Heart left ventricle (tissue), 16 donors: ENCODE measurements at regions not wholly inside any gene's neighbourhood (a gene's known extent, or its start where the extent isn't known, plus 50 kb on each side); places are given as distances from the start of the nearest gene placed in this dataset.

Experiments used
- ATAC-seq, 4 donors: fragments of 200-7000 bp; cut with Tn5 transposase; one replicate each; pipeline ENCODE4 v1.9.1; 2020 to 2022; ENCODE audit warnings: moderate library complexity in 4 of 4, mild to moderate bottlenecking in 3 of 4, moderate number of reproducible peaks in 1 of 4
- DNase-seq, 5 donors: peaks; one replicate each; pipeline ENCODE4 v3.0.0-alpha.2; 2020
- H3K27ac ChIP-seq, 12 donors: fragments of 200-600 bp; sonication (generic) in 4 of 12; one replicate each; pipeline versions ENCODE4 v1.5.0 to v1.8.0; 2016 to 2022; ENCODE audit warnings: mild to moderate bottlenecking in 2 of 12
- H3K27me3 ChIP-seq, 9 donors: fragments of 200-600 bp; sonication (generic) in 2 of 9; one replicate each; pipeline versions ENCODE4 v1.5.1 to v1.8.0; 2016 to 2022; ENCODE audit warnings: mild to moderate bottlenecking in 3 of 9
- H3K36me3 ChIP-seq, 9 donors: fragments of 200-600 bp; sonication (generic) in 2 of 9; one replicate each; pipeline versions ENCODE4 v1.5.0 to v1.8.0; 2018 to 2022; ENCODE audit warnings: mild to moderate bottlenecking in 2 of 9
- H3K4me1 ChIP-seq, 12 donors: fragments of 200-600 bp; sonication (generic) in 4 of 12; one replicate each; pipeline versions ENCODE4 v1.5.0 to v1.8.0; 2016 to 2022; ENCODE audit warnings: mild to moderate bottlenecking in 3 of 12
- H3K4me3 ChIP-seq, 12 donors: fragments of 200-600 bp; sonication (generic) in 4 of 12; one replicate each; pipeline versions ENCODE4 v1.5.0 to v1.8.0; 2017 to 2022; ENCODE audit warnings: mild to moderate bottlenecking in 9 of 12, moderate library complexity in 4 of 12
- H3K9me3 ChIP-seq, 12 donors: fragments of 200-600 bp; sonication (generic) in 4 of 12; one replicate each; pipeline versions ENCODE4 v1.5.0 to v1.8.0; 2016 to 2022; ENCODE audit warnings: mild to moderate bottlenecking in 1 of 12
- POLR2A ChIP-seq, 2 donors: fragments of 450-650 bp; IDR thresholded peaks; one replicate each; pipeline ENCODE4 v1.6.1; 2017; ENCODE audit warnings: antibody characterized with exemption in 2 of 2, mild to moderate bottlenecking in 2 of 2, moderate library complexity in 2 of 2
- WGBS, 4 donors: extraction: QIAGEN DNeasy Blood & Tissue Kit in 2 of 4; methylation state at CpG; one replicate each; pipeline versions ENCODE4 v1.1.5 to v1.1.7; 2013 to 2018; 5-methylcytosine and 5-hydroxymethylcytosine counted together
- intact Hi-C, 10 donors: fragments of 100-400 bp; cut with DNase I; formaldehyde crosslinking; loops; one replicate each; pipeline versions ENCODE4 v1.11.1 to v1.14.2; 2022
- TF ChIP-seq, protein P1 (sequence below), 12 donors: fragments of 200-600 bp; sonication (generic) in 4 of 12; IDR thresholded peaks; one replicate each; pipeline versions ENCODE4 v1.5.0 to v1.8.0; 2018 to 2022; ENCODE audit warnings: antibody characterized with exemption in 12 of 12, mild to moderate bottlenecking in 5 of 12
- donor health status: ischemic (EF 13 %, LVEDD 7.1; RV severe dilation, severe dysfunction).
- donor health status: healthy with polysubstance abuse.
- donor health status: DM: no; HTN: yes; CAD: no.
- donor health status: DM: no; HTN: no; CAD: no.
- donor health status: ischemic (EF 25% LVEDD 6.9; RV normal size, moderate dysfunction).
- donor health status: ischemic (EF 25% LVEDD 5.7; RV mildly dilated, moderate dysfunction).
- donor health status: healthy.
- donor health status: DM: yes; HTN: yes; CAD: no.
- donor health status: ischemic (EF 35%, LVEDD 5.7; RV mildly dilated, moderate dysfunction).
- donor health status: nonischemic (EF 11% LVEDD 7.7; RV severe dilation, severe dysfunction).
- donor health status: DM: yes; HTN: yes; CAD: no.
- donor health status: PGD.
- donor health status: ischemic (EF 29% LVEDD 5.4; RV normal size, mild dysfunction).
- donor health status: nonischemic (EF 23%, LVEDD 6.1; RV moderate dilation, normal function).

DNA sequence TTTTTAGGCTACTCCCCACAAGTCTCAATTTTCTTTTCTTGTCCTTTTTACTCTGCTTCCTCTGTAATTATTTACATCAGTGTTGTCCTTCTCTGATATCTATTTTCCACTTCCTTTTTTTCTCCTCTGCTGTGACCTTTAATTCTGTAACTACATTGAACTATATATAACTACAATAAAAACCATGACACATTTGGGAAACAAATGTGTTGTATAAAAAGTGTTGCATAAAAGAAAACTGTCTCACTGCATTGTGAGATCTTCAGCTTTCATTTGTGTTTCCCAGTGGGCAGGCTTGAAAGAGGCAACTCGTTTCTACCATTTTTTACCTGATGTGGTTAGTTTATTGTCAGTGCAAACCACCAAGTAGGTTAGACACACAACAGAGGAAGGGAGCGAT, 483.9 kb upstream of the NRP1 start:
- no peak overlapping the region for H3K27ac ChIP-seq
- TF ChIP-seq, protein P1, sequence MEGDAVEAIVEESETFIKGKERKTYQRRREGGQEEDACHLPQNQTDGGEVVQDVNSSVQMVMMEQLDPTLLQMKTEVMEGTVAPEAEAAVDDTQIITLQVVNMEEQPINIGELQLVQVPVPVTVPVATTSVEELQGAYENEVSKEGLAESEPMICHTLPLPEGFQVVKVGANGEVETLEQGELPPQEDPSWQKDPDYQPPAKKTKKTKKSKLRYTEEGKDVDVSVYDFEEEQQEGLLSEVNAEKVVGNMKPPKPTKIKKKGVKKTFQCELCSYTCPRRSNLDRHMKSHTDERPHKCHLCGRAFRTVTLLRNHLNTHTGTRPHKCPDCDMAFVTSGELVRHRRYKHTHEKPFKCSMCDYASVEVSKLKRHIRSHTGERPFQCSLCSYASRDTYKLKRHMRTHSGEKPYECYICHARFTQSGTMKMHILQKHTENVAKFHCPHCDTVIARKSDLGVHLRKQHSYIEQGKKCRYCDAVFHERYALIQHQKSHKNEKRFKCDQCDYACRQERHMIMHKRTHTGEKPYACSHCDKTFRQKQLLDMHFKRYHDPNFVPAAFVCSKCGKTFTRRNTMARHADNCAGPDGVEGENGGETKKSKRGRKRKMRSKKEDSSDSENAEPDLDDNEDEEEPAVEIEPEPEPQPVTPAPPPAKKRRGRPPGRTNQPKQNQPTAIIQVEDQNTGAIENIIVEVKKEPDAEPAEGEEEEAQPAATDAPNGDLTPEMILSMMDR (IDR thresholded peaks at IDR 0.05) = no peak
- no peak for TF ChIP-seq POLR2A (IDR thresholded peaks at IDR 0.05)
- H3K9me3 ChIP-seq = no peaks in the 10 kb centered on the region
- peaks cover 0 to 6% (median 0%) of the 10 kb centered on the region in 12 donors for H3K4me1 ChIP-seq
- WGBS, 4 donors = 82 to 91% (median 88%) methylated on average over 2 of the region's 2 CpGs
- no peaks in the 10 kb centered on the region for H3K36me3 ChIP-seq
- DNase-seq (no peak), ATAC-seq (no peak)
- H3K4me3 ChIP-seq = no peak overlapping the region
- intact Hi-C loops = no loop called here
- no peaks in the 10 kb centered on the region for H3K27me3 ChIP-seq

DNA sequence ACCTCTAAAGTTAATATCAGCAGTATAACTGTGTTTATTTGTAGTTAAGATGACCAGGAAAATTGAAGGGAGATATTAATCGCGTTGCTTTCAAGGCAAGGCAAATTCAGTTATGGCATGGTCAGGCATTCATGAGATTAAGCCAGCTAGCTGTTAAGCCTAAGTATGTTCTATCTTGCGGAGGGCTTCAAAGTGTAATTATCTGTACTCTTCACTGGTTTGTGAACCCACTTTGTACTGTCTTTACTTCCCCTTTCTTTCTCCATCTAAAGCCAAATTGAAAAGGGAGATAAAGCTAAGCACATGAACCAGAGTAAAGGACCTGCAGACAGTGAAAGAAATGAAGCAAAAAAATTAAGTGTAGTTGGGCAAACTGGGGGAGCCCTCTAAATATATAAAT, 483.1 kb upstream of the NRP1 start:
- ATAC-seq = no peak
- Histone ChIP-seq H3K36me3 (no peaks in the 10 kb centered on the region), H3K4me1 (peaks cover 0 to 6% (median 0%) of the 10 kb centered on the region in 12 donors), H3K27me3 (no peaks in the 10 kb centered on the region), H3K9me3 (no peaks in the 10 kb centered on the region), H3K4me3 (no peak overlapping the region), H3K27ac (no peak overlapping the region)
- TF ChIP-seq POLR2A (IDR thresholded peaks at IDR 0.05) = no peak
- TF ChIP-seq, protein P1 (IDR thresholded peaks at IDR 0.05) = no peak
- DNase-seq = no peak
- WGBS, 4 donors = 63 to 79% (median 73%) methylated on average over 3 of the region's 3 CpGs
- intact Hi-C loops = no loop called here

DNA sequence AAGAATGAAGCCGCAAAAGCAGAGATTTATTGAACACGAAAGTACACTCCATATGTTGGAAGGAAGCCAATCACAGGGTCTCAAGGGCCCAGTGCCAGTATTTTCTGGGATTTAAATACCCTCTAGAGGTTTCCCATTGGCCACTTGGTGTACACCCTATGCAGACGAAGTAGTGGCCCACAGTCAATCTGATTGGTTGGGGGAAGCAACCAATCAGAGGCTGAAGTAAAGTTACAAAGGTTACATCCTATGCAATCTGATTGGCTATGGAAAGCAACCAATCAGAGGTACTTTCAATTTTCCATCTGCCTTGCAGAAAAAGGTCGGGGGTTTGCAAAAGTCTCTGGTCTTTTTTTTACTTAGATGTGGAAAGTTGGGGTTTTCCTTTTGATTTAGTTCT, 481.3 kb upstream of the NRP1 start:
- intact Hi-C loops = no loop called here
- TF ChIP-seq POLR2A (IDR thresholded peaks at IDR 0.05) = no peak
- TF ChIP-seq, protein P1 (IDR thresholded peaks at IDR 0.05) = no peak
- ATAC-seq (no peak), DNase-seq (no peak)
- H3K27ac ChIP-seq = no peak overlapping the region
- no peaks in the 10 kb centered on the region for H3K9me3 ChIP-seq
- H3K4me1 ChIP-seq = peaks cover 0 to 6% (median 0%) of the 10 kb centered on the region in 12 donors
- H3K27me3 ChIP-seq = no peaks in the 10 kb centered on the region
- H3K36me3 ChIP-seq = no peaks in the 10 kb centered on the region
- 93 to 97% (median 96%) methylated on average over 4 of the region's 4 CpGs for WGBS, 4 donors
- no peak overlapping the region for H3K4me3 ChIP-seq

DNA sequence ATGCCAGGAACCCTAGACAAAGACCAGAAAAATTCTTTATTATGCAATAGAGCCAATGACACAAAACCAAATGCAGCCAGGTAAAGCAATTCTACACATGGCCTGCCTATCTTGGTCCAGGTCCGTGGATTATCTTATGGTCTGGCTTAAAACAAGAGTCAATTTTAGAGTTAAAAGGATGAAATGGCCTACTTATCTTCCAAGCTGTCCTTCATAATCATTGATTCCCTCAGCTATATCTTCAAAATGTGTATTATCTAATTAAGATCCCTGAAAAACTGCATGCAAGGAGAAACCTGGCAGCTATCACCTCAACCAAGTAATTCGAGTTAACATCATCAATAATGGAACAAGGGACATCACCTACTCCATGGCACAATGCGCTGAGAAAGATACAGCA, 479.4 kb upstream of the NRP1 start:
- intact Hi-C loops = no loop called here
- no peak for ATAC-seq
- H3K36me3 ChIP-seq = no peaks in the 10 kb centered on the region
- no peak for TF ChIP-seq POLR2A (IDR thresholded peaks at IDR 0.05)
- TF ChIP-seq, protein P1 (IDR thresholded peaks at IDR 0.05) = no peak
- H3K4me1 ChIP-seq = peaks cover 0 to 6% (median 0%) of the 10 kb centered on the region in 12 donors
- H3K27ac ChIP-seq = no peak overlapping the region
- no peaks in the 10 kb centered on the region for H3K9me3 ChIP-seq
- 64 to 95% (median 79%) methylated on average over 3 of the region's 3 CpGs for WGBS, 4 donors
- H3K27me3 ChIP-seq = no peaks in the 10 kb centered on the region
- H3K4me3 ChIP-seq = no peak overlapping the region
- DNase-seq = no peak
